Psoas muscle (tissue), 7 donors: ENCODE measurements at regions not wholly inside any gene's neighbourhood (a gene's known extent, or its start where the extent isn't known, plus 50 kb on each side); places are given as distances from the start of the nearest gene placed in this dataset.

Experiments used
- ATAC-seq, 4 donors: fragments of 200-7000 bp; cut with Tn5 transposase; one replicate each; pipeline ENCODE4 v1.9.1; 2020; ENCODE audit warnings: moderate library complexity in 3 of 4, mild to moderate bottlenecking in 2 of 4
- DNase-seq, 2 donors: peaks; one replicate each; pipeline ENCODE4 v3.0.0-alpha.2; 2020
- H3K27ac ChIP-seq: fragments of 200-600 bp; one replicate; pipeline ENCODE4 v1.8.0; 2022
- H3K27me3 ChIP-seq, 3 donors: fragments of 200-600 bp in 1 of 3; one replicate each; pipeline versions ENCODE4 v1.6.1 to v1.8.0; 2013 to 2022; ENCODE audit warnings: low read length in 2 of 3, mild to moderate bottlenecking in 2 of 3, moderate library complexity in 1 of 3; ENCODE audit not compliant: insufficient read depth in 3 of 3
- H3K36me3 ChIP-seq, 2 donors: fragments of 200-600 bp in 1 of 2; one replicate each; pipeline versions ENCODE4 v1.6.1 to v1.8.0; 2013 to 2022; ENCODE audit warnings: low read depth in 1 of 2, mild to moderate bottlenecking in 1 of 2, moderate library complexity in 1 of 2; ENCODE audit not compliant: insufficient read depth in 1 of 2
- H3K4me1 ChIP-seq: fragments of 200-600 bp; one replicate; pipeline ENCODE4 v1.8.0; 2022
- H3K4me3 ChIP-seq: fragments of 200-600 bp; one replicate; pipeline ENCODE4 v1.8.0; 2022; ENCODE audit warnings: mild to moderate bottlenecking
- H3K9me3 ChIP-seq: fragments of 200-600 bp; one replicate; pipeline ENCODE4 v1.8.0; 2022
- WGBS, 3 donors: extraction: QIAGEN DNeasy Blood & Tissue Kit; methylation state at CpG; one replicate each; pipeline versions ENCODE4 v1.1.6 to v1.1.7; 2013; 5-methylcytosine and 5-hydroxymethylcytosine counted together
- intact Hi-C, 2 donors: fragments of 100-400 bp; cut with DNase I; formaldehyde crosslinking; loops; one replicate each; pipeline versions ENCODE4 v1.11.0 to v1.14.2; 2022
- TF ChIP-seq, protein P1 (sequence below): fragments of 200-600 bp; IDR thresholded peaks from one replicate; pipeline ENCODE4 v1.8.0; 2022; ENCODE audit warnings: antibody characterized with exemption
- donor health status: healthy with polysubstance abuse.
- donor health status: DM: no; HTN: no; CAD: no; lungs with moderate emphysema.
- donor health status: Bipolar disorder and iron deficiency.
- donor health status: healthy.
- donor health status: DM: yes; HTN: yes; CAD: no.
- donor health status: DM: no; HTN: no; CAD: no.
- donor health status: DM: yes; HTN: yes; CAD: no.

DNA sequence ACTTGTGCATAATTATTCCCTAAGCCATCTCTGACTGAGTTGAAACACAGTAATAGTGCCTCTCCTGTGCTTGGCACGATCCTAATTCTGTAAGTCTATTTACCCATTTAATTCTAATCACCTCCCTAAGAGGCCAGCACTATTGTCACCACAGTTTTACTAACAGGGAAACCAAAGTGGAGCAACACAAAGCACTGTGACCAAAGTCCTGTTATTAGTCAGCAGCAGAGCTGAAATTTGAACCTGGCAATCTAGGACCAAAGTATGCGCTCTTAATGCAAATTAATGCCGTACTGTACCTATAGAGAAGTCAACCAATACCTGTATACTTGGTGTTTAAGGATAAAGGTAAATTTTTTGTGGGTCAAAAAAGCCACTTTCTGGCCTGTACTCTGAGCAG, 77.1 kb upstream of the CNTLN start:
- H3K36me3 ChIP-seq, result no peaks in the 10 kb centered on the region
- H3K4me3 ChIP-seq, result no peak overlapping the region
- no peak for DNase-seq
- H3K27me3 ChIP-seq, result no peaks in the 10 kb centered on the region
- no peak for ATAC-seq
- H3K4me1 ChIP-seq, result no peaks in the 10 kb centered on the region
- H3K9me3 ChIP-seq, result no peaks in the 10 kb centered on the region
- no peak overlapping the region for H3K27ac ChIP-seq
- 51 to 57% (median 53%) methylated on average over 3 of the region's 3 CpGs for WGBS, 3 donors
- TF ChIP-seq, protein P1, sequence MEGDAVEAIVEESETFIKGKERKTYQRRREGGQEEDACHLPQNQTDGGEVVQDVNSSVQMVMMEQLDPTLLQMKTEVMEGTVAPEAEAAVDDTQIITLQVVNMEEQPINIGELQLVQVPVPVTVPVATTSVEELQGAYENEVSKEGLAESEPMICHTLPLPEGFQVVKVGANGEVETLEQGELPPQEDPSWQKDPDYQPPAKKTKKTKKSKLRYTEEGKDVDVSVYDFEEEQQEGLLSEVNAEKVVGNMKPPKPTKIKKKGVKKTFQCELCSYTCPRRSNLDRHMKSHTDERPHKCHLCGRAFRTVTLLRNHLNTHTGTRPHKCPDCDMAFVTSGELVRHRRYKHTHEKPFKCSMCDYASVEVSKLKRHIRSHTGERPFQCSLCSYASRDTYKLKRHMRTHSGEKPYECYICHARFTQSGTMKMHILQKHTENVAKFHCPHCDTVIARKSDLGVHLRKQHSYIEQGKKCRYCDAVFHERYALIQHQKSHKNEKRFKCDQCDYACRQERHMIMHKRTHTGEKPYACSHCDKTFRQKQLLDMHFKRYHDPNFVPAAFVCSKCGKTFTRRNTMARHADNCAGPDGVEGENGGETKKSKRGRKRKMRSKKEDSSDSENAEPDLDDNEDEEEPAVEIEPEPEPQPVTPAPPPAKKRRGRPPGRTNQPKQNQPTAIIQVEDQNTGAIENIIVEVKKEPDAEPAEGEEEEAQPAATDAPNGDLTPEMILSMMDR, result no peak
- intact Hi-C loops, result no loop called here

DNA sequence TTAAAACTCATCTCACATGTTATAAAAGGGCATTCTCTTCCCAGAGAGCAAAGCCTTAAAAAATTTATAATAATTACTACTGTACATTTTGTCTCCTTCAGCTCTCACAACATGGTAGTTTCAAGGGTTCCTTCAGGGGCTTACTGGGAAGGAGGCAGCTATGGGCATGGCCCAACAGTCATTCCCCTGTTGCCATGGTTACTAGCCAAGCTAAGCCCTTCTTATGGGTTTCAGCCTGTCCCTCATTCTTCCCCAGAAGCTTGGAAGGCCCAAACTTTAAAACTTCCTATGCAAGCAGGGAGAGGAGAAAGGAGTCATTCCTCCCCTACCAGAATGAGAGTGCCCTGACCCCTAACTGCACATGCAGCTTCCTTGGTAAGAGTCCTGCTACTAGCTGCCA, 82.2 kb upstream of the CNTLN start:
- DNase-seq (no peak), ATAC-seq (no peak)
- Histone ChIP-seq H3K9me3 (no peaks in the 10 kb centered on the region), H3K4me3 (no peak overlapping the region), H3K4me1 (no peaks in the 10 kb centered on the region), H3K36me3 (no peaks in the 10 kb centered on the region), H3K27me3 (no peaks in the 10 kb centered on the region), H3K27ac (no peak overlapping the region)
- TF ChIP-seq, protein P1, result no peak
- intact Hi-C loops, result no loop called here

DNA sequence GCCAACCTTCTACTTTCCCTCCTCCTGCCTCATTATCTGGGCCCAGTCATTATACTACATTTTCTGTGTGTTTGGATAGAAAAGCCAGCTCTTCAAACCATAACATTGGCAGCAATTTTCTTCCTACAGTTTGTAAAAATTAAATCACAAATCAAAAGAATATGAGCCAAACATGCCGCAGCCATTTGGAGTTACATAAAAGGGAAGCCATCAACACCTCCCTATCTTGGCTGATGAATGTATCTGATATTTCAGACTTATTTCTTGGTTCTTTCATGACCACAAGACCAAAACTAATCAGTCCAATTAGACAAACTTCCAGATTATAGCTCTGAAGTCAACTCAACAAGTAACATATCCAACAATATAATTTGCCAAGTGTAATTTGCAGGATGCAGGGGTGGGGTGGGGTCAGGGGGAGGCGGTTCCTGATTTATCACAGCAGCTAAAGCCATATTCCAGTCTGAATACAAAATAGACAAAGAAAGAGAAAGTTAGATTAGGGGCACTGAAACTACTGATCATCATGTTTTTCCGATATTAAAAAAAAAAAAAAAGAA, 89.4 kb upstream of the CNTLN start:
- no peaks in the 10 kb centered on the region for H3K27me3 ChIP-seq
- 47 to 55% (median 53%) methylated on average over 3 of the region's 3 CpGs for WGBS, 3 donors
- intact Hi-C loops, result no loop called here

DNA sequence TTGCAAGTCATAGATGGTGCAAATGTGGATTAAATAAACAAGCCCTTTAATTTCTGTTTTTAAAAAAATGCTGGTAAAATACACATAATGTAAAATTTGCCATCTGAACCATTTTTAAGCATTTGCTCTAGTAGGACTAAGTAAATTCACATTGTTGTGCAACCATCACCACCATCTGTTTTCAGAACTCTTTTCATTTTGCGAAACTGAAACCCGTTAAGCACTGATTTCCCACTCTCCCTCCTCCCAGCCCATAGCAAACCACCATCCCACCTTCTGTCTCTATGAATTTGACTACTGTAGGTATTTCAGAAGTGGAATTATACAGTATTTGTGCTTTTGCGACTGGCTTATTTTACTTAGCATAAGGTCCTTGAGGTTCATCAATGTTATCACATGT, 103.3 kb upstream of the CNTLN start:
- Histone ChIP-seq H3K9me3 (peaks cover 5% of the 10 kb centered on the region), H3K4me3 (no peak overlapping the region), H3K4me1 (no peaks in the 10 kb centered on the region), H3K27me3 (no peaks in the 10 kb centered on the region), H3K36me3 (no peaks in the 10 kb centered on the region), H3K27ac (no peak overlapping the region)
- whole genome bisulfite sequencing, 3 donors, result 81 to 89% (median 87%) methylated on average over 3 of the region's 3 CpGs
- DNase-seq (no peak), ATAC-seq (no peak)
- TF ChIP-seq, protein P1, result no peak
- intact Hi-C loops, result no loop called here

More for the DNA sequence above, 89.4 kb upstream of the CNTLN start:
- ATAC-seq, result no peak
- no peak overlapping the region for H3K27ac ChIP-seq
- no peaks in the 10 kb centered on the region for H3K4me1 ChIP-seq
- no peak overlapping the region for H3K4me3 ChIP-seq
- DNase-seq, result no peak
- H3K9me3 ChIP-seq, result no peaks in the 10 kb centered on the region
- TF ChIP-seq, protein P1, result no peak
- no peaks in the 10 kb centered on the region for H3K36me3 ChIP-seq

DNA sequence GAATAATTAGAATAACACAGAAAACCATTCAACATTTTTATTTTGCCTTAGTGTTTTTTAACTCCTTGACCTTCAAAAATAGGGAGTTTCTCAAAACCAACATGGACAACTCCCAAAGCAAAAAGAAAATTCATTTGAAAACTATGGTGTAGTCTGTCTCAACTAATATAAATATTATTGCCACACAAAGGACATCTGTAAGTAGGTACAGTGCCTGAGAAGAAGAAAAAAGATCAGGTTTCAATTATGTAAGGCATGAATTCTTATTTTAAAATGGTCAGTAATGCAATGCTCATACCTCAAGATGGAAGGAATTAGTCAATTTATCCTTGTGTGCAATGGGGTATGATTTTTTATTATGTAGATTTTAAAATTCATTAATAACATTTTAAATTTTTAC, 109.6 kb upstream of the CNTLN start:
- TF ChIP-seq, protein P1, result no peak
- peaks cover 4% of the 10 kb centered on the region for H3K9me3 ChIP-seq
- H3K27me3 ChIP-seq, result no peaks in the 10 kb centered on the region
- DNase-seq (no peak), ATAC-seq (no peak)
- intact Hi-C loops, result no loop called here
- no peak overlapping the region for H3K27ac ChIP-seq
- no peak overlapping the region for H3K4me3 ChIP-seq
- no peaks in the 10 kb centered on the region for H3K4me1 ChIP-seq
- no peaks in the 10 kb centered on the region for H3K36me3 ChIP-seq
